ENCODE measurements at regions not wholly inside any gene's neighbourhood (a gene's known extent, or its start where the extent isn't known, plus 50 kb on each side); places are given as distances from the start of the nearest gene placed in this dataset.
"Not testable (repeated sequence)": the region's sequence is repeated elsewhere in the genome, so short reads cannot be mapped to it uniquely, and the experiment has no call there.

DNA sequence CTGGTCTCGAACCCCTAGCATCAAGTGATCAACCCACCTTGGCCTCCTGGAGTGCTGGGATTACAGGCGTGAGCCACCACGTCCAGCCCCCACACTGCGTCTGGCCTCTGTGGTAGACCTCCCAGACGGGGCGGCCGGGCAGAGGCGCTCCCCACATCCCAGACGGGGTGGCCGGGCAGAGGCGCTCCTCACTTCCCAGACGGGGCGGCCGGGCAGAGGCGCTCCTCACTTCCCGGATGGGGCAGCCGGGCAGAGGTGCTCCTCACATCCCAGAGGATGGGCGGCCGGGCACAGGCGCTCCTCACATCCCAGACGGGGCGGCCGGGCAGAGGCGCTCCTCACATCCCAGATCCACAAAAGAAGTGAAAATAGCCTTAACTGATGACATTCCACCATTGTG, 1891.0 kb upstream of the CDH9 start:
- TF ChIP-seq, protein P1, sequence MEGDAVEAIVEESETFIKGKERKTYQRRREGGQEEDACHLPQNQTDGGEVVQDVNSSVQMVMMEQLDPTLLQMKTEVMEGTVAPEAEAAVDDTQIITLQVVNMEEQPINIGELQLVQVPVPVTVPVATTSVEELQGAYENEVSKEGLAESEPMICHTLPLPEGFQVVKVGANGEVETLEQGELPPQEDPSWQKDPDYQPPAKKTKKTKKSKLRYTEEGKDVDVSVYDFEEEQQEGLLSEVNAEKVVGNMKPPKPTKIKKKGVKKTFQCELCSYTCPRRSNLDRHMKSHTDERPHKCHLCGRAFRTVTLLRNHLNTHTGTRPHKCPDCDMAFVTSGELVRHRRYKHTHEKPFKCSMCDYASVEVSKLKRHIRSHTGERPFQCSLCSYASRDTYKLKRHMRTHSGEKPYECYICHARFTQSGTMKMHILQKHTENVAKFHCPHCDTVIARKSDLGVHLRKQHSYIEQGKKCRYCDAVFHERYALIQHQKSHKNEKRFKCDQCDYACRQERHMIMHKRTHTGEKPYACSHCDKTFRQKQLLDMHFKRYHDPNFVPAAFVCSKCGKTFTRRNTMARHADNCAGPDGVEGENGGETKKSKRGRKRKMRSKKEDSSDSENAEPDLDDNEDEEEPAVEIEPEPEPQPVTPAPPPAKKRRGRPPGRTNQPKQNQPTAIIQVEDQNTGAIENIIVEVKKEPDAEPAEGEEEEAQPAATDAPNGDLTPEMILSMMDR (IDR thresholded peaks at IDR 0.05; ENCODE audit: borderline replicate concordance, extremely low read depth, low read length, poor library complexity, severe bottlenecking) = not testable (repeated sequence)
- TF ChIP-seq EZH2 (IDR thresholded peaks at IDR 0.05; ENCODE audit: borderline replicate concordance, low read depth, low read length, severe bottlenecking) = not testable (repeated sequence)

All from DND-41 (cell line).